ENCODE measurements at regions not wholly inside any gene's neighbourhood (a gene's known extent, or its start where the extent isn't known, plus 50 kb on each side); places are given as distances from the start of the nearest gene placed in this dataset.

- ATAC-seq (replicated peaks) (no peak), DNase-seq (no peak)
- Mint-ChIP-seq H3K27ac (no peak overlapping the region), H3K27me3 (peaks cover 7 to 17% of the 10 kb centered on the region in 2 donors), H3K36me3 (ENCODE audit: insufficient read depth) (no peaks in the 10 kb centered on the region), H3K4me1 (ENCODE audit: low read depth in 2 of 2) (peaks cover 0 to 2% of the 10 kb centered on the region in 2 donors), H3K9me3 (no peaks in the 10 kb centered on the region), H3K4me3 (no peak overlapping the region)
Observed at GRCh38 chr15:45827766-45828165, 192.9 kb downstream of the SQOR start.

GRCh38 chr15:45829336-45830153 lies 194.7 kb downstream of the SQOR start:
- no peak for ATAC-seq (replicated peaks)
- Mint-ChIP-seq H3K27ac (no peak overlapping the region), H3K9me3 (no peaks in the 10 kb centered on the region), H3K4me1 (ENCODE audit: low read depth in 2 of 2) (no peaks in the 10 kb centered on the region), H3K27me3 (no peaks in the 10 kb centered on the region), H3K36me3 (ENCODE audit: insufficient read depth) (no peaks in the 10 kb centered on the region), H3K4me3 (no peak overlapping the region)
- DNase-seq, result no peak

- DNase-seq, result no peak
- Mint-ChIP-seq H3K4me3 (no peak overlapping the region), H3K36me3 (ENCODE audit: insufficient read depth) (no peaks in the 10 kb centered on the region), H3K27ac (no peak overlapping the region), H3K27me3 (no peaks in the 10 kb centered on the region), H3K9me3 (no peaks in the 10 kb centered on the region), H3K4me1 (ENCODE audit: low read depth in 2 of 2) (no peaks in the 10 kb centered on the region)
- ATAC-seq (replicated peaks), result no peak
Observed at GRCh38 chr15:45831787-45832186, 197.0 kb downstream of the SQOR start.

GRCh38 chr15:45834622-45835021 lies 199.8 kb downstream of the SQOR start:
- DNase-seq, result no peak
- no peak overlapping the region for H3K27ac Mint-ChIP-seq
- no peak overlapping the region for H3K4me3 Mint-ChIP-seq
- no peaks in the 10 kb centered on the region for H3K4me1 Mint-ChIP-seq (ENCODE audit: low read depth in 2 of 2)
- H3K27me3 Mint-ChIP-seq, result peaks cover 0 to 8% of the 10 kb centered on the region in 2 donors
- H3K9me3 Mint-ChIP-seq, result no peaks in the 10 kb centered on the region
- no peaks in the 10 kb centered on the region for H3K36me3 Mint-ChIP-seq (ENCODE audit: insufficient read depth)
- no peak for ATAC-seq (replicated peaks)

- Mint-ChIP-seq H3K27me3 (peaks cover 22 to 27% of the 10 kb centered on the region in 2 donors), H3K27ac (no peak overlapping the region), H3K9me3 (no peaks in the 10 kb centered on the region), H3K4me1 (ENCODE audit: low read depth in 2 of 2) (no peaks in the 10 kb centered on the region), H3K36me3 (ENCODE audit: insufficient read depth) (no peaks in the 10 kb centered on the region), H3K4me3 (no peak overlapping the region)
- ATAC-seq (replicated peaks), result no peak
- DNase-seq, result no peak
Observed at GRCh38 chr15:45842151-45842550, 207.3 kb downstream of the SQOR start.

- peaks cover 5 to 6% of the 10 kb centered on the region in 2 donors for H3K9me3 Mint-ChIP-seq
- H3K36me3 Mint-ChIP-seq (ENCODE audit: insufficient read depth), result no peaks in the 10 kb centered on the region
- H3K27ac Mint-ChIP-seq, result no peak overlapping the region
- no peak overlapping the region for H3K4me3 Mint-ChIP-seq
- ATAC-seq (replicated peaks) (no peak), DNase-seq (no peak)
- H3K27me3 Mint-ChIP-seq, result peaks cover 0 to 5% of the 10 kb centered on the region in 2 donors
- no peaks in the 10 kb centered on the region for H3K4me1 Mint-ChIP-seq (ENCODE audit: low read depth in 2 of 2)
Observed at GRCh38 chr15:45847645-45848044, 212.8 kb downstream of the SQOR start.

- H3K27me3 Mint-ChIP-seq, result peaks cover 0 to 9% of the 10 kb centered on the region in 2 donors
- peaks cover 5 to 6% of the 10 kb centered on the region in 2 donors for H3K9me3 Mint-ChIP-seq
- H3K4me3 Mint-ChIP-seq, result no peak overlapping the region
- DNase-seq (no peak), ATAC-seq (replicated peaks) (no peak)
- no peaks in the 10 kb centered on the region for H3K36me3 Mint-ChIP-seq (ENCODE audit: insufficient read depth)
- H3K4me1 Mint-ChIP-seq (ENCODE audit: low read depth in 2 of 2), result no peaks in the 10 kb centered on the region
- H3K27ac Mint-ChIP-seq, result no peak overlapping the region
Observed at GRCh38 chr15:45849136-45849535, 214.3 kb downstream of the SQOR start.

- ATAC-seq (replicated peaks), result no peak
- no peak for DNase-seq
- peaks cover 0 to 5% of the 10 kb centered on the region in 2 donors for H3K9me3 Mint-ChIP-seq
- H3K36me3 Mint-ChIP-seq (ENCODE audit: insufficient read depth), result no peaks in the 10 kb centered on the region
- peaks cover 6 to 19% of the 10 kb centered on the region in 2 donors for H3K27me3 Mint-ChIP-seq
- H3K27ac Mint-ChIP-seq, result no peak overlapping the region
- H3K4me1 Mint-ChIP-seq (ENCODE audit: low read depth in 2 of 2), result no peaks in the 10 kb centered on the region
- H3K4me3 Mint-ChIP-seq, result no peak overlapping the region
Observed at GRCh38 chr15:45854455-45855202, 219.8 kb downstream of the SQOR start.

- H3K36me3 Mint-ChIP-seq (ENCODE audit: insufficient read depth), result no peaks in the 10 kb centered on the region
- no peak overlapping the region for H3K27ac Mint-ChIP-seq
- DNase-seq (no peak), ATAC-seq (replicated peaks) (no peak)
- H3K9me3 Mint-ChIP-seq, result peaks cover 0 to 2% of the 10 kb centered on the region in 2 donors
- H3K4me3 Mint-ChIP-seq, result no peak overlapping the region
- H3K4me1 Mint-ChIP-seq (ENCODE audit: low read depth in 2 of 2), result no peaks in the 10 kb centered on the region
- H3K27me3 Mint-ChIP-seq, result peaks cover 6 to 19% of the 10 kb centered on the region in 2 donors
Observed at GRCh38 chr15:45855210-45855906, 220.5 kb downstream of the SQOR start.

GRCh38 chr15:45855907-45856579 lies 221.2 kb downstream of the SQOR start:
- Mint-ChIP-seq H3K9me3 (no peaks in the 10 kb centered on the region), H3K4me1 (ENCODE audit: low read depth in 2 of 2) (no peaks in the 10 kb centered on the region), H3K27me3 (peaks cover 6 to 26% of the 10 kb centered on the region in 2 donors), H3K4me3 (no peak overlapping the region), H3K36me3 (ENCODE audit: insufficient read depth) (no peaks in the 10 kb centered on the region), H3K27ac (no peak overlapping the region)
- no peak for ATAC-seq (replicated peaks)
- DNase-seq, result no peak

- Mint-ChIP-seq H3K4me1 (ENCODE audit: low read depth in 2 of 2) (no peaks in the 10 kb centered on the region), H3K36me3 (ENCODE audit: insufficient read depth) (no peaks in the 10 kb centered on the region), H3K9me3 (no peaks in the 10 kb centered on the region), H3K27ac (no peak overlapping the region), H3K4me3 (no peak overlapping the region), H3K27me3 (peaks cover 6 to 28% of the 10 kb centered on the region in 2 donors)
- ATAC-seq (replicated peaks) (no peak), DNase-seq (no peak)
Observed at GRCh38 chr15:45857291-45857690, 222.5 kb downstream of the SQOR start.

GRCh38 chr15:45858491-45858890 lies 223.7 kb downstream of the SQOR start:
- no peak for DNase-seq
- Mint-ChIP-seq H3K4me3 (no peak overlapping the region), H3K27me3 (peaks cover 6 to 25% of the 10 kb centered on the region in 2 donors), H3K9me3 (no peaks in the 10 kb centered on the region), H3K4me1 (ENCODE audit: low read depth in 2 of 2) (no peaks in the 10 kb centered on the region), H3K36me3 (ENCODE audit: insufficient read depth) (no peaks in the 10 kb centered on the region), H3K27ac (no peak overlapping the region)
- ATAC-seq (replicated peaks), result no peak

GRCh38 chr15:45862034-45862433 lies 227.2 kb downstream of the SQOR start:
- H3K4me1 Mint-ChIP-seq (ENCODE audit: low read depth in 2 of 2), result no peaks in the 10 kb centered on the region
- ATAC-seq (replicated peaks) (no peak), DNase-seq (no peak)
- H3K27ac Mint-ChIP-seq, result no peak overlapping the region
- no peaks in the 10 kb centered on the region for H3K36me3 Mint-ChIP-seq (ENCODE audit: insufficient read depth)
- H3K27me3 Mint-ChIP-seq, result peaks cover 0 to 27% of the 10 kb centered on the region in 2 donors
- no peak overlapping the region for H3K4me3 Mint-ChIP-seq
- no peaks in the 10 kb centered on the region for H3K9me3 Mint-ChIP-seq
